Brain microvascular endothelial cell (primary cell): ENCODE measurements at regions not wholly inside any gene's neighbourhood (a gene's known extent, or its start where the extent isn't known, plus 50 kb on each side); places are given as distances from the start of the nearest gene placed in this dataset.

Experiments
- DNase-seq: peaks from one replicate; pipeline ENCODE4 v3.0.0-alpha.2; 2020
- H3K27ac ChIP-seq: fragments of 250-450 bp; sonication (Bioruptor Pico); 2 replicates; pipeline ENCODE4 v1.5.1; 2020; ENCODE audit warnings: mild to moderate bottlenecking, moderate library complexity
- H3K27me3 ChIP-seq: fragments of 250-450 bp; sonication (Bioruptor Pico); replicated peaks from 2 replicates; pipeline ENCODE4 v1.5.1; 2020; ENCODE audit warnings: mild to moderate bottlenecking
- H3K36me3 ChIP-seq: fragments of 250-450 bp; sonication (Bioruptor Pico); replicated peaks from 2 replicates; pipeline ENCODE4 v1.5.1; 2020; ENCODE audit warnings: mild to moderate bottlenecking
- H3K4me3 ChIP-seq: 2 replicates; pipeline ENCODE4 v1.5.1; 2011; ENCODE audit warnings: low read depth, mild to moderate bottlenecking, control low read depth, low read length, moderate library complexity
- in situ Hi-C: cut with HindIII; loops from 2 replicates; pipeline ENCODE4 v1.10.0; 2017; ENCODE audit warnings: low sequenced_read_pairs, low pct_ligation_motif_present
- TF ChIP-seq, protein P1 (sequence below): IDR thresholded peaks from 2 replicates; pipeline ENCODE4 v1.5.1; 2011; ENCODE audit warnings: low read depth, mild to moderate bottlenecking, moderate library complexity, low read length, control low read depth, inconsistent platforms; ENCODE audit errors: missing control alignments

- Histone ChIP-seq H3K4me3 (peak overlapping the region; percentile 41), H3K27ac (no peak overlapping the region), H3K36me3 (no peaks in the 10 kb centered on the region), H3K27me3 (peaks cover 25% of the 10 kb centered on the region)
- DNase-seq = peak; percentile 38
- TF ChIP-seq, protein P1, sequence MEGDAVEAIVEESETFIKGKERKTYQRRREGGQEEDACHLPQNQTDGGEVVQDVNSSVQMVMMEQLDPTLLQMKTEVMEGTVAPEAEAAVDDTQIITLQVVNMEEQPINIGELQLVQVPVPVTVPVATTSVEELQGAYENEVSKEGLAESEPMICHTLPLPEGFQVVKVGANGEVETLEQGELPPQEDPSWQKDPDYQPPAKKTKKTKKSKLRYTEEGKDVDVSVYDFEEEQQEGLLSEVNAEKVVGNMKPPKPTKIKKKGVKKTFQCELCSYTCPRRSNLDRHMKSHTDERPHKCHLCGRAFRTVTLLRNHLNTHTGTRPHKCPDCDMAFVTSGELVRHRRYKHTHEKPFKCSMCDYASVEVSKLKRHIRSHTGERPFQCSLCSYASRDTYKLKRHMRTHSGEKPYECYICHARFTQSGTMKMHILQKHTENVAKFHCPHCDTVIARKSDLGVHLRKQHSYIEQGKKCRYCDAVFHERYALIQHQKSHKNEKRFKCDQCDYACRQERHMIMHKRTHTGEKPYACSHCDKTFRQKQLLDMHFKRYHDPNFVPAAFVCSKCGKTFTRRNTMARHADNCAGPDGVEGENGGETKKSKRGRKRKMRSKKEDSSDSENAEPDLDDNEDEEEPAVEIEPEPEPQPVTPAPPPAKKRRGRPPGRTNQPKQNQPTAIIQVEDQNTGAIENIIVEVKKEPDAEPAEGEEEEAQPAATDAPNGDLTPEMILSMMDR = no peak
- in situ Hi-C loops = no loop called here
These were observed 296.6 kb downstream of the OMA1 start for GRCh38 chr1:58249737-58250586.

DNA sequence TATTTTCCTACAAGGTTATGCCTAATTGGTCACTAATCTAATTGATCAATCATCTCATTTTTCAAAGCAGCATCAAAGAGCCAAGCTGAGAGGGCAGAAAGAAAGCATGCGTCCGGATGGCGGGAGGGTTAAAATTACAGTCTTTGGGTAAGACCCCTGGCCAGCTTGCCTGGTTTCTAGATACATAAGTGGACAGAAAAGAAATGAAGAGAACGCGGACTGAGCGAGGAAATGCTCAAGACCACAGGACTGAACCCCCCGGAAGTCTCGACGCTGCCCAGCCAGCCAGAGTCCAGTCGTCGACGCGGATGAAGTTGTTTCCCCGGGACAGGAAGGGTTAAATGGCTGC is 297.2 kb downstream of the OMA1 start:
- no peak for DNase-seq
- Histone ChIP-seq H3K36me3 (no peaks in the 10 kb centered on the region), H3K27me3 (peaks cover 25% of the 10 kb centered on the region), H3K27ac (no peak overlapping the region), H3K4me3 (peak overlapping the region; percentile 41)
- in situ Hi-C loops = no loop called here
- TF ChIP-seq, protein P1 = no peak

DNA sequence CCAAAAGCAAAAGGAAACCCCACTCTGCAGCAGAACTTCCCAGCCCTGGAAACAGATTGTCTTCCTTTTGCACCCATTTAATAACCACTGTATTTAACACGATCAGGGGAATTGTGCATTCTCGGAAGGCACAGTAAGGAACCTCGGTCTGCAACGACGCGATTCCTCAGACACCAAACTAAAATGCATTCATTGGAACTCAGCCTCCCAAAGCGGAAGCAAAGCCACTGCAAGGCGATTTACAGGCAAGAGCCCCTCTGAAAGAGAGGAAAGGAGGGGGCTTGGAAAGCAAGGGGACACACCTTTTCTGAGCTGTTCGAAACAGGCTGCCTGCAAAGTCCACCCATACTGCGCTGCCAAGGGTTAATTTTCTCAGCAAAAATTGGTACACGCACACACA is 297.7 kb downstream of the OMA1 start:
- Histone ChIP-seq H3K4me3 (no peak overlapping the region), H3K27me3 (peaks cover 25% of the 10 kb centered on the region), H3K36me3 (no peaks in the 10 kb centered on the region), H3K27ac (no peak overlapping the region)
- DNase-seq = no peak
- in situ Hi-C loops = no loop called here
- TF ChIP-seq, protein P1 = no peak

- Histone ChIP-seq H3K27me3 (peaks cover 25% of the 10 kb centered on the region), H3K27ac (no peak overlapping the region)
- in situ Hi-C loops = no loop called here
These were observed 298.5 kb downstream of the OMA1 start for GRCh38 chr1:58248072-58248471.

GRCh38 chr1:58246549-58246948 is 300.0 kb downstream of the OMA1 start:
- H3K36me3 ChIP-seq = no peaks in the 10 kb centered on the region
- TF ChIP-seq, protein P1 = no peak
- H3K4me3 ChIP-seq = no peak overlapping the region
- H3K27ac ChIP-seq = no peak overlapping the region
- in situ Hi-C loops = no loop called here
- peaks cover 25% of the 10 kb centered on the region for H3K27me3 ChIP-seq
- no peak for DNase-seq

More at GRCh38 chr1:58248072-58248471, 298.5 kb downstream of the OMA1 start:
- H3K4me3 ChIP-seq = no peak overlapping the region
- TF ChIP-seq, protein P1 = no peak
- no peak for DNase-seq
- no peaks in the 10 kb centered on the region for H3K36me3 ChIP-seq

DNA sequence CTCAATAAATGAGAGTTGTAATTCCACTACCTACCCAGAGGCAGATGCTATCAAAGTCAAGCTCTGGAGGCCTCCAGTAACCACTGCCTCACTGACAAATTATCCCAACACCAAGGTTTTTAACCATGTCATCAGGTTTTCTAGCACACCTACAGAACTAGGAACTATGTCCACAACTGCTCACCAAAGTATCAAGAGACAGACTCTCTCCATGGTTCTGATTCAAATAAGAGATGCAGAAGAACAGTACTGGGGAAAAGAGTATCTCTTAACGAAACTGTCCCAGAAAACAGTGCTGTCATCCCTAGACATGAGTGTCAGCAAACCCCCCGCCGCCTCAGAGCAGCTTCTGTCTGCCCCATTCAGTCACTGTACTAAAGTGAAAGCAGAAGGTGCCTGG is 301.7 kb downstream of the OMA1 start:
- TF ChIP-seq, protein P1 = no peak
- H3K36me3 ChIP-seq = no peaks in the 10 kb centered on the region
- no peak overlapping the region for H3K4me3 ChIP-seq
- no peak overlapping the region for H3K27ac ChIP-seq
- in situ Hi-C loops = no loop called here
- DNase-seq = no peak
- H3K27me3 ChIP-seq = peaks cover 16% of the 10 kb centered on the region
